ENCODE measurements at regions not wholly inside any gene's neighbourhood (a gene's known extent, or its start where the extent isn't known, plus 50 kb on each side); places are given as distances from the start of the nearest gene placed in this dataset.

DNA sequence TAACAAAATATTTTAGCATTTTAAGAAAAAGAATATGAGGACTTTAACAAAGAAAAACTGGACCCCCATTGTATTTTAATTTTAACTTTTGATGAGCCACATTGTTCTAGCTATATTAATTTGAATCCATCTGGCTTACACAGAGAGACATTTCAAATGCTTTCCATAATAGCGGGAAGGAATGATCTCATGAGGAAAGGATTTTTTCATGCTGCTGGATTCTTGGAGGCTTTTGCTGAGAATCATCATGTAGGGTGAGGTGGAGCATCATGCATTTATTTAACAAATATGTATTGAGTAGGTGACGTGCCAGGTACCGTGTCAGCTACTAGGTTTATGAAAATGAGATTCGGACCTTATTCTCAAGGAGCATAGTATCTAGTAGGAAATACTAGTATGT lies 1006.3 kb downstream of the SORCS1 start:
- in situ Hi-C loops (cut with HindIII; ENCODE audit: low pct_unique_long_range_greater_than_20kb, low sequenced_read_pairs), result no loop called here
- CTCF ChIA-PET, result no interaction called here

DNA sequence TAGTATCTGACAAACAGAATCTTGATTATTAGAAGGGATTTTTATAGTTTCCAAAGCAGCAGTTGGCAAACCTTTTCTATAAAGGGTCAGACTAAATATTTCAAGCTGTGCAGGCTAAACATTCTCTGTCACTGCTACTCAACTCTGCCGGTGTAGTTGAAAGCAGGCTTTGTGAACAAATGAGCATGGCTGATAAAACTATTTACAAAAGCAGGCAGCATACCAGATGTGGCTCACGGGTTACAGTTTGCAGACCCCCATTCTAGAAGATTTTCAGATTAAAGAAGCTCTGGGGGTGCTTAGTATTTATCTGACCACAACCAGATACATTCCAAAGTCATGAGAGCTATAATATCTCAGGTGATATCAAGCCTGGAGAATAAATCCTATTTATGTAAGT lies 1017.5 kb downstream of the SORCS1 start:
- DNase-seq (ENCODE audit: low read depth, low spot score) (no peak), ATAC-seq (no peak)
- no TSS peak for BruUV-seq (replicated peaks)
- Histone ChIP-seq H3K36me3 (ENCODE audit: control insufficient read depth, insufficient read depth, low read length) (no peaks in the 10 kb centered on the region), H3K27me3 (ENCODE audit: control insufficient read depth, insufficient read depth, low read length) (no peaks in the 10 kb centered on the region), H3K9me3 (ENCODE audit: control insufficient read depth, insufficient read depth, low read depth, low read length) (no peaks in the 10 kb centered on the region), H3K4me3 (ENCODE audit: low read depth in 2 of 2, low read length in 2 of 2) (no peak overlapping the region), H3K4me1 (ENCODE audit: control insufficient read depth, insufficient read depth, low read length) (no peaks in the 10 kb centered on the region), H3K27ac (ENCODE audit: low read length) (no peak overlapping the region)
- in situ Hi-C loops (cut with HindIII; ENCODE audit: low pct_unique_long_range_greater_than_20kb, low sequenced_read_pairs), result no loop called here
- TF ChIP-seq TCF7L2 (IDR thresholded peaks at IDR 0.05; ENCODE audit: low read depth, low read length) (no peak), POLR2AphosphoS5 (IDR thresholded peaks at IDR 0.05; ENCODE audit: low read depth, low read length) (no peak), SIN3A (IDR thresholded peaks at IDR 0.05; ENCODE audit: borderline replicate concordance, insufficient read depth, low read depth, low read length) (no peak)
- TF ChIP-seq, protein P1, sequence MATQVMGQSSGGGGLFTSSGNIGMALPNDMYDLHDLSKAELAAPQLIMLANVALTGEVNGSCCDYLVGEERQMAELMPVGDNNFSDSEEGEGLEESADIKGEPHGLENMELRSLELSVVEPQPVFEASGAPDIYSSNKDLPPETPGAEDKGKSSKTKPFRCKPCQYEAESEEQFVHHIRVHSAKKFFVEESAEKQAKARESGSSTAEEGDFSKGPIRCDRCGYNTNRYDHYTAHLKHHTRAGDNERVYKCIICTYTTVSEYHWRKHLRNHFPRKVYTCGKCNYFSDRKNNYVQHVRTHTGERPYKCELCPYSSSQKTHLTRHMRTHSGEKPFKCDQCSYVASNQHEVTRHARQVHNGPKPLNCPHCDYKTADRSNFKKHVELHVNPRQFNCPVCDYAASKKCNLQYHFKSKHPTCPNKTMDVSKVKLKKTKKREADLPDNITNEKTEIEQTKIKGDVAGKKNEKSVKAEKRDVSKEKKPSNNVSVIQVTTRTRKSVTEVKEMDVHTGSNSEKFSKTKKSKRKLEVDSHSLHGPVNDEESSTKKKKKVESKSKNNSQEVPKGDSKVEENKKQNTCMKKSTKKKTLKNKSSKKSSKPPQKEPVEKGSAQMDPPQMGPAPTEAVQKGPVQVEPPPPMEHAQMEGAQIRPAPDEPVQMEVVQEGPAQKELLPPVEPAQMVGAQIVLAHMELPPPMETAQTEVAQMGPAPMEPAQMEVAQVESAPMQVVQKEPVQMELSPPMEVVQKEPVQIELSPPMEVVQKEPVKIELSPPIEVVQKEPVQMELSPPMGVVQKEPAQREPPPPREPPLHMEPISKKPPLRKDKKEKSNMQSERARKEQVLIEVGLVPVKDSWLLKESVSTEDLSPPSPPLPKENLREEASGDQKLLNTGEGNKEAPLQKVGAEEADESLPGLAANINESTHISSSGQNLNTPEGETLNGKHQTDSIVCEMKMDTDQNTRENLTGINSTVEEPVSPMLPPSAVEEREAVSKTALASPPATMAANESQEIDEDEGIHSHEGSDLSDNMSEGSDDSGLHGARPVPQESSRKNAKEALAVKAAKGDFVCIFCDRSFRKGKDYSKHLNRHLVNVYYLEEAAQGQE (IDR thresholded peaks at IDR 0.05; ENCODE audit: insufficient read depth in 1 of 2, low read depth in 2 of 2, low read length in 1 of 2), result no peak
- TF ChIP-seq, protein P2, sequence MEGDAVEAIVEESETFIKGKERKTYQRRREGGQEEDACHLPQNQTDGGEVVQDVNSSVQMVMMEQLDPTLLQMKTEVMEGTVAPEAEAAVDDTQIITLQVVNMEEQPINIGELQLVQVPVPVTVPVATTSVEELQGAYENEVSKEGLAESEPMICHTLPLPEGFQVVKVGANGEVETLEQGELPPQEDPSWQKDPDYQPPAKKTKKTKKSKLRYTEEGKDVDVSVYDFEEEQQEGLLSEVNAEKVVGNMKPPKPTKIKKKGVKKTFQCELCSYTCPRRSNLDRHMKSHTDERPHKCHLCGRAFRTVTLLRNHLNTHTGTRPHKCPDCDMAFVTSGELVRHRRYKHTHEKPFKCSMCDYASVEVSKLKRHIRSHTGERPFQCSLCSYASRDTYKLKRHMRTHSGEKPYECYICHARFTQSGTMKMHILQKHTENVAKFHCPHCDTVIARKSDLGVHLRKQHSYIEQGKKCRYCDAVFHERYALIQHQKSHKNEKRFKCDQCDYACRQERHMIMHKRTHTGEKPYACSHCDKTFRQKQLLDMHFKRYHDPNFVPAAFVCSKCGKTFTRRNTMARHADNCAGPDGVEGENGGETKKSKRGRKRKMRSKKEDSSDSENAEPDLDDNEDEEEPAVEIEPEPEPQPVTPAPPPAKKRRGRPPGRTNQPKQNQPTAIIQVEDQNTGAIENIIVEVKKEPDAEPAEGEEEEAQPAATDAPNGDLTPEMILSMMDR (IDR thresholded peaks at IDR 0.05), result no peak
- ChIA-PET POLR2A (no interaction called here), CTCF (no interaction called here)
- intact Hi-C loops (cut with micrococcal nuclease; ENCODE audit: unreplicated experiment), result no loop called here

More for the DNA sequence above, 1006.3 kb downstream of the SORCS1 start:
- DNase-seq (ENCODE audit: low read depth, low spot score) (no peak), ATAC-seq (no peak)
- Histone ChIP-seq H3K36me3 (ENCODE audit: control insufficient read depth, insufficient read depth, low read length) (no peaks in the 10 kb centered on the region), H3K4me3 (ENCODE audit: low read depth in 2 of 2, low read length in 2 of 2) (no peak overlapping the region), H3K27me3 (ENCODE audit: control insufficient read depth, insufficient read depth, low read length) (no peaks in the 10 kb centered on the region), H3K4me1 (ENCODE audit: control insufficient read depth, insufficient read depth, low read length) (no peaks in the 10 kb centered on the region), H3K27ac (ENCODE audit: low read length) (no peak overlapping the region), H3K9me3 (ENCODE audit: control insufficient read depth, insufficient read depth, low read depth, low read length) (no peaks in the 10 kb centered on the region)
- POLR2A ChIA-PET, result no interaction called here
- TF ChIP-seq, protein P1 (IDR thresholded peaks at IDR 0.05; ENCODE audit: insufficient read depth in 1 of 2, low read depth in 2 of 2, low read length in 1 of 2), result no peak
- TF ChIP-seq POLR2AphosphoS5 (IDR thresholded peaks at IDR 0.05; ENCODE audit: low read depth, low read length) (no peak), SIN3A (IDR thresholded peaks at IDR 0.05; ENCODE audit: borderline replicate concordance, insufficient read depth, low read depth, low read length) (no peak)
- BruUV-seq (replicated peaks), result no TSS peak
- intact Hi-C loops (cut with micrococcal nuclease; ENCODE audit: unreplicated experiment), result no loop called here

Measured in Panc1 (cell line).